AG09319 (cell line): ENCODE measurements at regions not wholly inside any gene's neighbourhood (a gene's known extent, or its start where the extent isn't known, plus 50 kb on each side); places are given as distances from the start of the nearest gene placed in this dataset.
A peak's percentile ranks its signal among the peaks of the same experiment; 100 is the strongest.

Experiments used
- DNase-seq: peaks from one replicate; pipeline ENCODE4 v3.0.0-alpha.2; 2010; ENCODE audit warnings: low read depth; ENCODE audit errors: extremely low read depth
- CTCF ChIP-seq: IDR thresholded peaks from 2 replicates; pipeline ENCODE4 v1.5.1; 2011; ENCODE audit warnings: low read depth, mild to moderate bottlenecking, inconsistent platforms, low read length, moderate library complexity

- DNase-seq = peak; percentile 49
- TF ChIP-seq CTCF = no peak
Measured at GRCh38 chr21:34205811-34206571, 132.6 kb downstream of the MRPS6 start.

GRCh38 chr21:34213959-34214358 is 140.6 kb downstream of the MRPS6 start:
- DNase-seq = no peak
- TF ChIP-seq CTCF = no peak

GRCh38 chr21:34215501-34215900 is 142.1 kb downstream of the MRPS6 start:
- DNase-seq = no peak
- no peak for TF ChIP-seq CTCF

- DNase-seq = no peak
- TF ChIP-seq CTCF = no peak
Measured at GRCh38 chr21:34215911-34216717, 142.7 kb downstream of the MRPS6 start.

GRCh38 chr21:34216718-34217032 is 143.3 kb downstream of the MRPS6 start:
- no peak for DNase-seq
- no peak for TF ChIP-seq CTCF

- DNase-seq = no peak
- no peak for TF ChIP-seq CTCF
Measured at GRCh38 chr21:34217263-34217662, 143.9 kb downstream of the MRPS6 start.

- no peak for DNase-seq
- TF ChIP-seq CTCF = no peak
Measured at GRCh38 chr21:34219334-34220060, 144.3 kb upstream of the KCNE2 start.
